GM12891 (cell line): ENCODE measurements at regions not wholly inside any gene's neighbourhood (a gene's known extent, or its start where the extent isn't known, plus 50 kb on each side); places are given as distances from the start of the nearest gene placed in this dataset.

Source experiments
- PAX5 ChIP-seq: IDR thresholded peaks from 2 replicates; pipeline ENCODE4 v1.6.1; 2011; ENCODE audit warnings: low read length, moderate library complexity, mild to moderate bottlenecking; ENCODE audit not compliant: insufficient read depth, severe bottlenecking
- POLR2A ChIP-seq: IDR thresholded peaks from 2 replicates; pipeline ENCODE4 v1.6.1; 2011; ENCODE audit warnings: low read depth, low read length, control low read depth
- POLR2AphosphoS5 ChIP-seq: IDR thresholded peaks from 2 replicates; pipeline ENCODE4 v1.6.1; 2011; ENCODE audit warnings: low read depth, low read length, control low read depth
- POU2F2 ChIP-seq: IDR thresholded peaks from 2 replicates; pipeline ENCODE4 v1.6.1; 2011; ENCODE audit warnings: low read depth, mild to moderate bottlenecking, control low read depth, low read length, moderate library complexity
- TAF1 ChIP-seq: IDR thresholded peaks from 2 replicates; pipeline ENCODE4 v1.6.1; 2011; ENCODE audit warnings: low read depth, low read length, control low read depth

GRCh38 chr16:35249051-35249450 is 1789.6 kb downstream of the TP53TG3F start:
- TF ChIP-seq POLR2A (no peak), TAF1 (no peak), POLR2AphosphoS5 (no peak), PAX5 (no peak), POU2F2 (no peak)
